GM18502 (cell line): ENCODE measurements at regions not wholly inside any gene's neighbourhood (a gene's known extent, or its start where the extent isn't known, plus 50 kb on each side); places are given as distances from the start of the nearest gene placed in this dataset.
"Not testable (repeated sequence)": the region's sequence is repeated elsewhere in the genome, so short reads cannot be mapped to it uniquely, and the experiment has no call there.

Experiments
- ATAC-seq: cut with Tn5 transposase; IDR thresholded peaks from one replicate; pipeline ENCODE4 v1.9.1; 2021; ENCODE audit warnings: mild to moderate bottlenecking; ENCODE audit not compliant: unreplicated experiment, poor library complexity

DNA sequence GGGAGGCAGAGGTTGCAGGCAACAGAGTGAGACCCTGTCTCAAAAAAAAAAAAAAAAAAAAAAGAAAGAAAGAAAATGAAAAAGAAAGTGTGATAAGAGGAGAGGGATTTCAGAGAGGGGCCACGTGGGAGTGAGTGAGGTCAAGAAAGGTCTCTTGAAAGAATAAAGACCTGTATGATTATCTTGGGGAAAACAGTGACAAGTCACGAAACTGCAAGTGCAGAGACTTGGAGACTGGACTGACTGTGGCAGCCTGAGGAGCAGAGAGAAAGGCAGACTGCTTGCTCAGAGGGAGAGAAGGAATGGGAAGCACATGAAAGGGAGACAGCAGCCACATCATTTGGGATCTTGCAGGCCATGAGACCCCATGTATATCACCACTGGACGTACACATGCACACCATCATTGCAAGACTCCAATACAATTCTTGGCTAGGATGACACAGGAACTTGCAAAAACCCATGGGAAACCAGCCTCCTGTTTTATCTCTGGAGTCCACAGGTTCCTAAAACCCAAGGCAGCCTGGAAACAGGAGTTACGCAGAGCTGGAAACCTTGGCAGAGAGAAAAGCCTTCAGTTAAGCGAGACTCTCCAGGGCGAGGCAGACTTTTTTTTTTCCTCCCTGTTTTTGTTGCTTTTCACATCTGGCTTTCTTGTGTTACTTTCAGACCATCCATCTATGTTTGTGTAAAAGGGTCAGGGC, 207.0 kb upstream of the TBL1X start:
- ATAC-seq: no peak

DNA sequence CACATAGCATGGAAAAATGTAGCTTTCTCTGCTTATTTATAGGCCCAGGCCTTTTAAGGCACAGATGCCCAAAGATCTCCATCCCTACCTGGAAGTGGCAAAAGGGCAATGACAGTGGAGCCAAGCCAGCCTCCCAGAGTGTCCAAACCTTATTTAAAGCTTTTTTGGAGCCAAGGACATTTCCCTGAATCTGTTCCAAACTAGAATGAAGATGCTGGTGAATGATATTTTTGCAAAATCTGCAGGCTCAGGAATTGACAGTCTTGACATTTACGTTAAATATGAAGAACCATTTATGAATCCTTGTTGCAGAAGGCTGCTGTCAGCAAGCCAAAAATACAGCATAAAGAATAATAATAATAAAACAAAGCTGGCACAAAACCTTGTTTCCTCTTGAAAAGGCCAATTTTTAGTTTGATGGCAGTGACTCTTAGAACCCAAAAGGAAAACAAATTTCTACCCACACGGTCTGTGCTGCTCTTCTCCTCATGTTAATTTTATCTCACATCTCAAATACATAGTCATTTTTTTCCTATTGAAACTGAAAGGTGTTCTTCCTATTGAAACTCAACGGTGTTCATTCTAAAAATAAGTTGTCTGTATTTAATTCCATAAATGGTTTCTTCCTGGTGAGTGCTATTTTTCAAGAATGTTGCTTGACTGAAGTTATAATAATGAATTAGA, 206.3 kb upstream of the TBL1X start:
- ATAC-seq: no peak

GRCh38 chrX:9260603-9261002, 204.3 kb upstream of the TBL1X start:
- ATAC-seq: no peak

- no peak for ATAC-seq
Measured at GRCh38 chrX:9267415-9267814, 197.4 kb upstream of the TBL1X start.

DNA sequence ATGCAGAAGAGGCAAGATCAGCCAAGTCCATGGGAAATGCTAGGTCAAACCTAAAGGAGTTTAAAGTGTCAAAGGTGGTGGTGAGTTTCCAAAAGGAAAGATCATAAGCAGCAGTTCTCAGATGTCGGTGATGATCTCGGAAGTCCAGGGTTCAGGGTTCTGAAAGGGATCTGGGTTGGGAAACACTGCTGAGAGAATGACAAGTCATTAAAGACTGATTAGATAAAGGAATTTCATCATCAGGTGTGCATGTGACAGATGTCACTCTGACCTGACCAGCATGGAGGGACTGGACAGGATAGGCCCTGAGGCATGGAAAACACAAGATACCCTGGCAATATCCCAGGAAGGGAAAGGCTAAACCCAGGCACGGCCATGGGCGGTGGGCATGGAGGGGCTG, 195.7 kb upstream of the TBL1X start:
- no peak for ATAC-seq

GRCh38 chrX:9271789-9272525, 192.9 kb upstream of the TBL1X start:
- ATAC-seq: no peak

DNA sequence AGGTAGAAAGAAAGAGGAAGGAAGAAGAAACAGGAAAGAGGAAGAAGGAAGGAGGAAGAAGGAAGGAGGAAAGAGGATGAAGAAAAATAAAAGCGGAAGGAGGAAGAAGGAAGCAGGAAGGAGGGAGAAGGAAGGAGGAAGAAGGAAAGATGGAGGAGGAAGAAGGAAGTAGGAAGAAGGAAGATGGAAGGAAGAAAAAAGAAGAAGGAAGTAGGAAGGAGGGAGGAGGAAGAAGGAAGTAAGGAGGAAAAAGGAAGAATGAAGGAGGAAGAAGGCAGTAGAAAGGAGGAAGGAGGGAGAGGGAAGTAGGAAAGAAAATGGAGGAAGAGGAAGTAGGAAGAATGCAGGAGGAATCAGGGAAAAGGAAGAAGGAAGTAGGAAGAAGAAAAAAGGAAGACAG, 191.1 kb upstream of the TBL1X start:
- no peak for ATAC-seq

DNA sequence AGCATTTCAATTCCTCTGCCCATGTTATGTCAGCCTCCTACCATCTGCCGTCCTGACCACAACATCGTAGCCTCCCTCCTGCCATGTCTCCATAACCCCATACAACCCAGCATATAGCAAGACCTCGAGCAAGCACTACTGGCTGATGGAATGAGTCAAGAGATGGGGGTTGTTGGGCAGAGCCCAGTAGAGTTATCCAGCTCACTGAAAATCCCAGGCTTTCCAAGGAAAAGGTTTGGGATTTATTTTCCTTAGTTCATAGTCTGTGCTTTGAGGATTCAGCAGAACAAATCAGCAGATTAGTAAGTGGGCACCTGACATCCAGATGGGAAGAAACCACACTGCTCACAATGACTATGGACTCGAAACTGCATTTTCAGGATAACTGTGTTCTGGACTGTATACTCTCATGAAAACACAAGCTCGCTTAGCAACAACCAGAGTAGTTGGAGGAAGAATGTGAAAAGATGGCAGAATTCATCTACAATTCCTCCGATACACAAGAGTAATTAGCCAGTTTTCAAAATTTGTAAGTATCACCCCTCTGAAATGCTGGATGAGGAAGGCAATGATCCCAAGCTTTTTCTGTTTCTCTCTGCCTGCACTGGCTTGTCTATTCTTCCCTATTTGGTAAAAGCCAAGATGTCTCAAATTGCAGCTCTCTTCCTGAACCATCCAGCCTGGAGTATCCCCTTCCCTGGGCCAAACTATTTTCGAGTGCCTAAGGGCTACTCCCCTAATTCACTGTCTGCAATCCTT, 186.2 kb upstream of the TBL1X start:
- no peak for ATAC-seq

DNA sequence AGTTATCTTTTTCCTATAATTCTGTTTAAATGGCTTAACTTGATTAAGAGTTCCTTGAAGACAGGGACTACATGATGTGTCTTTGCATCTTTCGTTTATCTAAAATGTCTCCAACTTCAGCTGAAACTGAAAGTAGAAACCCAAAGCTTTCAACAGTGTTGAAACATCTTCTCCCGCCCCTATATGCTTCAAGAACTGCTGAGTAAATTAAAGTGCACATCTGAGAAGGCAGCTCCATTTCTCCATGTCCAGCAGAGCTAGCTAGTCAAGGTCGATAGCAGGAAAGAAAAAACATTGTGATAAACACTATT, 185.7 kb upstream of the TBL1X start:
- no peak for ATAC-seq

GRCh38 chrX:9280831-9281230, 184.0 kb upstream of the TBL1X start:
- no peak for ATAC-seq

GRCh38 chrX:9282325-9282724, 182.5 kb upstream of the TBL1X start:
- no peak for ATAC-seq

DNA sequence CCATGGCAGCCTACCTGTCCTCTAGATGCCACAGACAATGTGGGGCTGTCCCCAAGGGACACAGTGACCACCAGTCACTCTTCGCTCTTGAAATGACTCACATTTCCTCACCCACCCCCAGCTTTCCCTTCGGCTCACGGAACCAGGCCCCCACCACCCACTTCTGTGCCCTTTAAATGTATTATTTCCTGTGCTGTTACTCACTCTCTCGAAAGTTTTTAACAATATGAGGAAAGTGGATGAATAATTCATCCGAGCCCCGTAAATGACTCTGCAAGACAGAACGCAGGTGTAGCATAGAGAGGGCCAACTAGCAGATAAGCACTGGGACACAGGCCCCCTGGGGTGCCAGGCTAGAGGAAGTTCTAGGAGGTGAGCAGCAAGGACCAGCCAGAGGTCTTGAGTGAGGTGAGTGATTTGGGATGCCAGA, 179.5 kb upstream of the TBL1X start:
- no peak for ATAC-seq

GRCh38 chrX:9286234-9286633, 178.6 kb upstream of the TBL1X start:
- no peak for ATAC-seq

- ATAC-seq: no peak
Measured at GRCh38 chrX:9291629-9292028, 173.2 kb upstream of the TBL1X start.

DNA sequence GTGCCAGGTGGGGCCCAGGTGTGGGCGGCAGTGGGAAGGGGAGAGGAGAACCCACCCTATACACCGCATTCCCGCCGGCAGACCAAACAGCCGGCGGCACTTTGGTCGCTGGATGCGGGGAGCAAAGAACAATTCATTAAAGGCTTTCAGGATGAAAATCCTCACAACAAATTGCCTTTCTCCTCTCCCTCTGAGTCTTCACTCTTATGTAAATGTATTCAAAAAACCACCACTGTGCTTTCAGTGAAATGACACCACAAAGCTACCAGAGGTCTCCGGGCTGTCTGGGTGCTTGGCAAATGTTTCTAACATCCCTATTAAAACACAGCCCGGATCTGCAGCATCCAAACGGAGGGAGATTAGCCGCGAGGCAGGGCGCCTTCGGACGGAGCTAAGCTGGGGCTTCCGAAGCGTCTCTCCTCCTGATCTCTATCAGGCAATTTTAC, 171.8 kb upstream of the TBL1X start:
- ATAC-seq: no peak

DNA sequence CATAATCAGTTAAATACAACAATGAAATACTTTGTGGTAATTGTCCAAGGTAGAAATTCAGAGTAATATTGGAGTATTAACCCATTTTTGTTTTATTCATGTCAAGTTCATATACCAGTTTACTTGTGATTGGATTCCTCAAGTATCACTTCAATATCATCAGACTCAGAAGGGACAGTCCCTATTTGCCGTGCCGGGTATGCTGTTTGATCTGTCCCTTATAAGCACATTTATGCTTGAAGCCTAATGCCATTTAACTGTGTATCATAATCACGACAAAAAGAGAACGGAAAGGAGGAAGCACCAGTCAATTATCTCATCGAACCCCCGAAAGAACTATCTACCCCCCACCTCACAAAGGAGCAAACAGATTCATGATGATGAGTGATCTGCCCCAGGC, 171.0 kb upstream of the TBL1X start:
- ATAC-seq: no peak

DNA sequence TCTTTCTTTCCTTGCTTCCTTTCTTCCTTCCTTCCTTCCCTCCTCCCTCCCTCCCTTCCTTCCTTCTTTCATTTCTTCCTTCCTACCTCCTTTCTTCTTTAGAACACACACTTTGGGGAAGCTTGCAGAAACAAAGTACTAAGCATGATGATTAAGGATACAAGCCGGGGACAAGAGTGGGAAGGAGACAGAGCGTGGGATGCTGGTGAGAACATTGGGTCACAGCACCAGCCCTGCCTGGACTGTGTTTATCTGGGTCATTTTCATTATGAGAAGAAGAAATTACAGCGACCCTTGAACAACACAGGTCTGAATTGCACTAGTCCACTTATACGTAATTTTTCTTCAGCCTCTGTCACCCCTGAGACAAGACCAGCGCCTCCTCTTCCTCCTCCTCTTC, 169.3 kb upstream of the TBL1X start:
- ATAC-seq: no peak

DNA sequence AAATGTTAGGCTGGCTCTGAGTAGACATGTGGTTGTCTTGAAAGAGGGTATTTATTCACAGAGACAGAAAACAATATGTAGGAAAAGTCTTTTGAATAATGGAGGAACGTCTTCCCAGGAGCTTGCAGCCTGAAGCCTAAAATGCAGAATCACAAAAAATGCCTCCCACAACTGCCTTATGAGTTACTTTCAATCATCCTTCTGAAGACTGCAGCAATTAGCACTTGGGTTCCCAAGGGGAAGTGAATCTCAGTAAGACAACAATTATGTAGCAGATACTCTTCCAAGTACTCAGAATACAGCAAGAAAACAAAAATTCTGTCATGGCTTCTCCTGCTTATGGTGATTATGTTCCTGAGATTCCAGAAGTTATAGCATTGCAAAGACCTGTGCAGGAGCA, 166.6 kb upstream of the TBL1X start:
- no peak for ATAC-seq

DNA sequence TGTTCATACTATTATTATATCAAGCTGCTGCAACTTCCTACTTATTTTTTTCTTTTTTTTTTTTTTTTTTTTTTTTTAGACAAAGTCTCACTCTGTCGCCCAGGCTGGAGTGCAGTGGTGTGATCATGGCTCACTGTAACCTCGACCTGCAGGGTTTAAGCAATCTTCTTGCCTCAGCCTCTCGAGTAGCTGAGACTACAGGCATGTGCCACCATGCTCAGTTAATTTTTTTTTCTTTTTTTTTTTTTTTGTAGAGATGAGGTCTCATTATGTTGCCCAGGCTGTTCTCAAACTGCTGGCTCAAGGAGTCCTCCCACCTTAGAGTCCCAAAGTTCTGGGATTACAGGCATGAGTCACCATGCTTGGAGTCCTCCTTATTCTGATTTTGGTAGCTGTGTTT, 165.2 kb upstream of the TBL1X start:
- ATAC-seq: not testable (repeated sequence)

GRCh38 chrX:9301836-9302235, 163.0 kb upstream of the TBL1X start:
- ATAC-seq: no peak

GRCh38 chrX:9302381-9302780, 162.5 kb upstream of the TBL1X start:
- no peak for ATAC-seq
